Spinal cord (tissue), 9 donors: ENCODE measurements at regions not wholly inside any gene's neighbourhood (a gene's known extent, or its start where the extent isn't known, plus 50 kb on each side); places are given as distances from the start of the nearest gene placed in this dataset.

Experiments
- DNase-seq, 6 donors: peaks; one replicate each; pipeline versions ENCODE4 v3.0.0 to v3.0.0-alpha.2; 2013 to 2015; ENCODE audit warnings: low spot score in 6 of 6, low read depth in 4 of 6
- H3K27ac ChIP-seq: one replicate; pipeline ENCODE4 v1.5.1; 2013; ENCODE audit warnings: low read depth, low read length, control low read depth
- H3K27me3 ChIP-seq: one replicate; pipeline ENCODE4 v1.6.1; 2013; ENCODE audit warnings: low read length; ENCODE audit not compliant: control insufficient read depth, insufficient read depth
- H3K36me3 ChIP-seq: one replicate; pipeline ENCODE4 v1.6.1; 2013; ENCODE audit warnings: low read length; ENCODE audit not compliant: control insufficient read depth, insufficient read depth
- H3K4me1 ChIP-seq: one replicate; pipeline ENCODE4 v1.6.1; 2013; ENCODE audit warnings: low read length; ENCODE audit not compliant: control insufficient read depth, insufficient read depth
- H3K4me3 ChIP-seq: one replicate; pipeline ENCODE4 v1.5.1; 2013; ENCODE audit warnings: low read depth, low read length, control low read depth
- H3K9me3 ChIP-seq: one replicate; pipeline ENCODE4 v1.6.1; 2013; ENCODE audit warnings: low read length; ENCODE audit not compliant: control insufficient read depth, insufficient read depth
- WGBS: methylation state at CpG from one replicate; pipeline ENCODE4 v1.1.5; 2013; ENCODE audit warnings: missing lambda C conversion rate; ENCODE audit not compliant: insufficient coverage; 5-methylcytosine and 5-hydroxymethylcytosine counted together
- donor health status: healthy.

DNA sequence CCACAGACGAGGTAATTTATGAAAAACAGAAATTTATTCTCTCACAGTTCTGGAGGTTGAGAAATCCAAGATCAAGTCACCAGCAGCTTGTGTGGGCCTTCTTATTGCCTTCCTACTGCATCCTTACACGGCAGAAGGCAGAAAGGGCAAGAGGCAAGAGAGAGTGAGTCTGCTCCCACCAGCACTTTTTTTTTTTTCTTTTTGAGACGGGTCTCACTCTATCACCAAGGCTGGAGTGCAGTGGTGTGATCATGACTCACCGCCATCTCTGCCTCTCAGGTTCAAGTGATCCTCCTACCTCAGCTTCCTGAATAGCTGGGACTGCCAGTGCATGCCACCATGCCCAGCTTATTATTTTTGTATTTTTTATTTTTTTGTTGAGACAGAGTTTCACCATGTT lies 78.5 kb upstream of the HK2 start:
- H3K4me1 ChIP-seq, result no peaks in the 10 kb centered on the region
- WGBS, result 92% methylated on average over 2 of the region's 4 CpGs
- no peak for DNase-seq
- H3K27me3 ChIP-seq, result no peaks in the 10 kb centered on the region
- no peak overlapping the region for H3K27ac ChIP-seq
- no peak overlapping the region for H3K4me3 ChIP-seq
- H3K36me3 ChIP-seq, result no peaks in the 10 kb centered on the region
- peaks cover 7% of the 10 kb centered on the region for H3K9me3 ChIP-seq

DNA sequence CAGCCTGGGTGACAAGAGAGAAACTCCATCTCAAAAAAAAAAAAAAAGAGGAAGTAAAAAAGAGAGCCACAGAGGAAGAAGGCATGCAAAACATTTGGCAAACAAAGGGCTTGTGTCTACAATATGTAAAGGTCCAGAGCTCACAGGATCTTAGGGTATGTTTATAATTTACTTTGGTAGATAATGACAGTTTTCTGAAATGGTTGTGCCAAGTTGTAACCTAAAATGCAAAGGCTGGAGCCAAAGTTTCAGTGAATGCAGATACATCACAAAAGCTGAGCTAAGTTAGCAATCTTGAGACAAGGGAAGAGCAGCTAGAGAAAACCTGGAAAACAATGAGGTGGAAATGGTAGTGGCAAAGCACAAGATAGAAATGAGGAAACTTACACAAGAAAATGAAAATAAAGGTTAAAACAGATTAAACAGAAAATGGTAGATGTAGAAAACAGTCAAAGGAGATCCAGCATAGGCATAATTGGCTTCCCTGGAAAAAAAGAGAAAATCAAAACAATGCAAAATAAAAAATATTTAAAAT lies 77.5 kb upstream of the HK2 start:
- DNase-seq, result no peak
- Histone ChIP-seq H3K9me3 (peaks cover 7% of the 10 kb centered on the region), H3K36me3 (no peaks in the 10 kb centered on the region), H3K27me3 (no peaks in the 10 kb centered on the region), H3K27ac (no peak overlapping the region), H3K4me3 (no peak overlapping the region), H3K4me1 (no peaks in the 10 kb centered on the region)

DNA sequence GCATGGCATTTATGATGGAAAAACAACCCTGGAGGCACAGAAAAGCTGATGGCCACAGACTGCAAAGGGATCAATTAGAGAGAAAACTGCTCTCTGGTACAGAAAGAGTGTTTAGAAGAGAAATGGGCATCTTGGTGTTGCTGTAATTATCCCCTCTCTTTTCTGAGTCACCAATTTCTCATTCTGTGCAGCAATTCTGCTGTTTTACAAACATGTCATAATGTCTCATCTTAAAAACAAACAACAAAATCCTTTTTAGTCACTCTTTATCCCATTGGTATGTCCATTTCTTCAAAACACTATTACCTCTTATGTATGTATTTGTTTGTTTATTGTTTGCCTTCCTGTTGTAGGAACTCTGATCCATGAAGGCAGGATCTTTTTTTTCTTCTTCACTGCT lies 73.9 kb upstream of the HK2 start:
- peaks cover 7% of the 10 kb centered on the region for H3K9me3 ChIP-seq
- H3K27ac ChIP-seq, result no peak overlapping the region
- H3K36me3 ChIP-seq, result no peaks in the 10 kb centered on the region
- peaks cover 8% of the 10 kb centered on the region for H3K4me1 ChIP-seq
- no peak overlapping the region for H3K4me3 ChIP-seq
- no peak for DNase-seq
- H3K27me3 ChIP-seq, result no peaks in the 10 kb centered on the region

DNA sequence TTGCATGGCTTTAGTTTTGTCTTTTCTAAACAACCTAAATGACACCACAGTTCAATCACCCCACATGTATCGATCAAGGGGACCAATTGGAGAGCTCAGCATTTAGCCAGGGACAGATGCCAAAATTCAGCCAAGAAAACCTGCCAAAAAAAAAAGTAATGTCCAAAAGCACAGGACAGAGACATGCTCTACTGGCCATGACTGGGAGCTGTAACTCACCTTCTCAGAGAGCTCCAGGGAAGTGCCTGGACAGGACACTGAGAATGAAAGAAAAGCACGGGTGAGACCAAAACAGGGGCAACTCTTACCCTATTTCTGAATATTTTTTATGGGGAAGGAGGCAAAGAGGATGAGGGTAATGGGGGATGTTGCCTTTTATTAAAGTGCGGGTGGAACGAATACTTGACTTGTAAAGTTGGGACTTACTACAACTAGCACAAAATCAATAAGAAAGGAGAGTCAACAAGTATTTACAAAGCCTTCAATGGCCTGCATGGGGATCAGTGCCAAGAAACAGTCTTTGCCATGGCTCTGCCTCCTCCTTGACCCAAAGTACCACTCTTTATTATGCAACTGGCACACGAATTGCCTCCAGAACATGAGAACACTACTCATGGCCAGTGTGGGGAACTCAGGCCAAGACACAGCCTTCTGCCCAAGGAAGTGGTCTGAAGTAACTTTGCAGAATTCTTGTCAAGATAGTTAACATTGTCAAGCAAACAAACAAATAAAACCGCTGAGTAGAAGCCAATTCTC lies 72.9 kb upstream of the HK2 start:
- 46% methylated on average over 3 of the region's 6 CpGs for WGBS
- no peak overlapping the region for H3K4me3 ChIP-seq
- peaks cover 5% of the 10 kb centered on the region for H3K9me3 ChIP-seq
- no peak overlapping the region for H3K27ac ChIP-seq
- H3K27me3 ChIP-seq, result no peaks in the 10 kb centered on the region
- peaks cover 8% of the 10 kb centered on the region for H3K4me1 ChIP-seq
- no peaks in the 10 kb centered on the region for H3K36me3 ChIP-seq
- DNase-seq, result peak in 2 of 6 donors; percentile 20 to 59

DNA sequence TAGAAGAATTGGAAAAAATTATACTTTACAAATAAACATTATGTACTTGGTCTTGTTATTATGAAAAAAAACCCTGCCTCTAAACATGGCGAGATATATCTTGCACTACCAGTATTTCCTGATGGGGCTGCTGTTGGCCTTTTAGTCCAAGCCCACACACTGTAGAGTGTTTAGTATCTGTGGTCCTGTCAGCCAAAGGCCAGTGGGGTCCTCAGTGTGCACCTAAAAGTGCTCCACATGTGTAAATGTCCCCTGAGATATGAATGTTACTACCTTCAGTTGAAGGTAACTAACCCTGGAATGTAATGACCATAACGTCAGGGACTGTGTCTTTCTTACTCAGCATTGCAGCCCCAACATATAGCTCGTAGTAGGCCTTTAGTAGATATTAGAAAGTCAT lies 71.1 kb upstream of the HK2 start:
- Histone ChIP-seq H3K27ac (no peak overlapping the region), H3K9me3 (no peaks in the 10 kb centered on the region), H3K4me1 (peaks cover 8% of the 10 kb centered on the region), H3K36me3 (no peaks in the 10 kb centered on the region), H3K4me3 (no peak overlapping the region), H3K27me3 (no peaks in the 10 kb centered on the region)
- no CpG with 5 or more reads among the region's 3 CpGs for WGBS
- DNase-seq, result no peak

DNA sequence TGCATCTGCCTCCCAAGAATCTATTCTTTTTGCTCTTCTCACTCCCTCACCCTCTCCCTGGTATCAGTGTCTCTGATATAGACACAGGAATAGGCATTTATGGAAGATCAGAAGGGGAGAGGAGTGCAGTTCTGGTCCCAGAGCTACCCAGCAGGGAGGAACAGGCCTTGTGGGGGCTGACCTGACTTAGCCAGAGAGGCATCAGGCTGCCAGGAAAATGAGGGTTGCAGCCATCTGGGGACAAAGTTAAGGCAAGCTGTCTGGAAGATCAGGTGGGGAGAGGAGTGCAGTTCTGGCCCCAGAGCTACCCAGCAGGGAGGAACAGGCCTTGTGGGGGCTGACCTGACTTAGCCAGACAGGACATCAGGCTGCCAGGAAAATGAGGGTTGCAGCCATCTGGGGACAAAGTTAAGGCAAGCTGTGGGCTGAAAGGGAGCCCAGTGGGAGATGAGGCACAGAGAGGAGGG lies 69.9 kb upstream of the HK2 start:
- Histone ChIP-seq H3K4me3 (no peak overlapping the region), H3K27me3 (no peaks in the 10 kb centered on the region), H3K36me3 (no peaks in the 10 kb centered on the region), H3K27ac (no peak overlapping the region), H3K9me3 (no peaks in the 10 kb centered on the region), H3K4me1 (peaks cover 8% of the 10 kb centered on the region)
- DNase-seq, result peak in 2 of 6 donors; percentile 37 to 57

DNA sequence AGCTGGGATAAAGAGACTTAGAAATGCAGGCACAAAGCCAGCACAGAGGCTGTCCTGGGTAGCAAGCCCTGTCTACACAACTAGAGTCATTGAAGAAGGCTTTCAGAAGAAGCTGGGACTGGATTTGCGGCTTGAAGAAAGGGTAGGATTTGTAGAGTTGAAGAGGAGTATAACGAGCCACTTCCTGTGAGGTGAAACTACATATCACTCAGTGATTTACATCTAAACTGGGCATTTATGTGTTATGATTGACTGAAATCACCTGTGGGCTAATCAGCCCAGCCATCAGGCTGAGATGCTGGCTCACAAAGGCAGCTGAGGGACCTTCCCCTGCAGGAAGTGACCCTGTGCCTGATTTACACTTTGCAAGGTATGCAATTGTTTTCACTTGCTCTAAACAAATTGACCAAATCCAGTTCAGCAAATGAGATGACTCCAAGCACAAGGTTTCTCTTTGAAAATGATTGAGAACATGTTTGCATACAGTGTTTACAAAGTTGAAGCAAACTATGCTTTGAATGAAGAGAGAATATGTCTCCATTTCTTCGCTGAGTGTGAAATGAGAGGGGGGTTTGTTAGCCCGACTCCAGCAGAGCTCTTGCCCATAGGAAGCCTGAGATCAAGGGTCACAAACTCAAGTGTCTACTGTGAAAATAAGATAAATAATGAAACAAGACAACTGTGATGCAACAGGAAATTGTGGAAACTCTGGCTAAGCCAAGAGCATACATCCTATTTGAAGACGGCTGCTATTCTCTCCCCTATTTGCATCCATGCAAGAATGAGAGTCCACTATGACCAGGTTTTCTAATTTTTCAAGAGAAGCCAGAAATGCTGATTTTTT lies 69.3 kb upstream of the HK2 start:
- no peaks in the 10 kb centered on the region for H3K9me3 ChIP-seq
- H3K4me3 ChIP-seq, result no peak overlapping the region
- H3K27ac ChIP-seq, result peak overlapping the region; percentile 36
- WGBS, result 89% methylated on average over 2 of the region's 5 CpGs
- peaks cover 8% of the 10 kb centered on the region for H3K4me1 ChIP-seq
- no peaks in the 10 kb centered on the region for H3K36me3 ChIP-seq
- H3K27me3 ChIP-seq, result no peaks in the 10 kb centered on the region
- DNase-seq, result no peak

DNA sequence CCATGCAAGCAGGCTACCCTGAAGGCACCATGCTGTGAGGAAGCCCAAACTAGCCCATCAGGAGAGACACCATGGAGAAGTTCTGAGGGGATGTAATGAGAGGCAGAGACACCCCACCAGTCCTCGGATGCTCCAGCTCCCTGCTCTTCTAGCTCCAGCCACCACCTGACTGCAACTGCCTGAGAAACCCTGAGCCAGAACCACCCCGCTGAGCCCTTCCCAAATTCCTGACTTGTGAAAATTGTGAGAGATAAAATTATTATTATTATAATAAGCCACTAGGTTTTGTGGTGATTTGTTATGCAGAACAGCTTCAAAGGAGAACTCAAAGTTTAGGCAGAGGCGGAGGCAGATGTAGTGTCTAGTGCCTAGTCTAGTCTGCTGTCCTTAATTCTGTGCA lies 67.1 kb upstream of the HK2 start:
- 100% methylated on average over 1 of the region's 3 CpGs for WGBS
- no peak for DNase-seq
- no peak overlapping the region for H3K27ac ChIP-seq
- peaks cover 8% of the 10 kb centered on the region for H3K4me1 ChIP-seq
- no peaks in the 10 kb centered on the region for H3K9me3 ChIP-seq
- no peak overlapping the region for H3K4me3 ChIP-seq
- no peaks in the 10 kb centered on the region for H3K36me3 ChIP-seq
- H3K27me3 ChIP-seq, result no peaks in the 10 kb centered on the region

DNA sequence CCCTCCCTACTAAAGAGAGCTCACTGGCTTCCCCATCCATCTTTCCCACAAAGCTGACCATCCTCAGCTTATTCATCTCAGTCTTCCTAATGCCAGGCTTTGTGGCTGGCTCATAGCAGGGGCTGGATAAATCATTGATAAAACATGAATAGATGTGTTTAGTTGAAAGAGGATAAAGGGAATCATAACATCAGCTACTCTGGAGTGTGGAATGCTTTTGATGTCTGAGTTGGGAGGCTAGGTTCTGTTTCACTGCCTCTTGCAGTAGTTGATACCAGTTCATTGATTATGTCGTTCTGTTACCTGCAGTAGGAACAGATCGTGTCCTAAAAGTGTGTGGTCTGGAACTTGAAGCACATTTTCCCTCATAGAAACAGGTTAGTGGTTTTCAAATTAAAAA lies 66.3 kb upstream of the HK2 start:
- H3K4me3 ChIP-seq, result no peak overlapping the region
- no peaks in the 10 kb centered on the region for H3K9me3 ChIP-seq
- H3K27me3 ChIP-seq, result no peaks in the 10 kb centered on the region
- no peak for DNase-seq
- peaks cover 8% of the 10 kb centered on the region for H3K4me1 ChIP-seq
- H3K27ac ChIP-seq, result no peak overlapping the region
- H3K36me3 ChIP-seq, result no peaks in the 10 kb centered on the region
- 60% methylated on average over 1 of the region's 2 CpGs for WGBS
